Left renal pelvis (tissue), 4 donors: ENCODE measurements at regions not wholly inside any gene's neighbourhood (a gene's known extent, or its start where the extent isn't known, plus 50 kb on each side); places are given as distances from the start of the nearest gene placed in this dataset.
"Not testable (repeated sequence)": the region's sequence is repeated elsewhere in the genome, so short reads cannot be mapped to it uniquely, and the experiment has no call there.

ENCODE experiments used
- DNase-seq, 4 donors: peaks; one replicate each; pipeline ENCODE4 v3.0.0-alpha.2; 2013; ENCODE audit warnings: low read depth in 4 of 4, low spot score in 3 of 4

DNA sequence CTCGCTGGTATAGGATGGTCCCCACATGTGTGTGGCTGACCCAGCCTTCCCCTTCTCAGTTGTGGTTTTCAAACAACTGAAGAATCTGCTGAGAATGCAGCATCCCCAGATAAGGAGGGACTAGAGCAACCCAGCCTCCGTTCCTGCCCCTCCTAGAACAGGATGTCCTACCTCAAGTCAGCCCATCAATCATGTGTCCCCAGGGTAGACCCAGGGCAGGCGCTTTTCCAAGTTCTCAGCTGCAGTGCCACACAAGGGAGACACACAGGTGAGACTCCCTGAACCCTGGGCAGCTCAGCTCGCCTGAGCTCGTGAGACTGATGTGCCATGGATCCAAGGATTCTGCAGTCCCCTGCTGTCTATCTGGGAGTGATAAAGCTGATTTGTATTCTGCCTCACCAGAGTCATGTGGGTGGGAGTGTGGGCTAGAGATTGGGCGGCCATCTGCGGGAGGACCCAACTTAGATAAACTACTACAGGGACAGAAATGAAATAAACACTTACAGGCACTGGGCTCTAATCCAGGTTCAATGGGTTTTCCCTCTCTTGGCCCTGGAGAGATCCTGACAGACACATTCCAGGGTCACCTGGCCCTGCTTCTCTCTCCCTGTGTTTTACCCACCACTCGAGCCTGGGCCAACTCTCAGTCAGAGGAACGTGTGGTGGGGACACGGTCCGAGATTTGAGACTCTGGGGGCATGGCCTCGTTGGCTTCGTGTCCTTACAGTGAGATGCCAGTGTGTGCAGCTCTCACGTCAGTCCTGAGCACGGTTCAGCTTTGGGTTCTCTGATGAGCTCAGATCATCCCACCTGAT, 303.5 kb upstream of the SFSWAP start:
- no peak for DNase-seq

DNA sequence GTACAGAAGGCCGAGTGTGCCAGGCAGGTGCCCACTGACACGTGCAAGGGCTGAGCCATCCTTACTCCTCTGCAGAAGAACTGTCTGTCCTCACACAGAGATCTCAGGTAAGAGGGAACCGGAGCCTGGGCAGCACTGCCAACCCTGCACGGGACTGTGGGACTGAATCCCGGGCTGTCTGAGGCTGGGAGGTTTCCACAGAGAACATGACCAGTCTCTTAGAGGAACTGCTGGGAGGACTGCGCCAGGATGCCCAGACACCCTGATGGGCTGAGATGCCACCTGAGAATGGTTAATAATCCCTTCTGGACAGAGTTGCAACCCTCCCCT, 302.9 kb upstream of the SFSWAP start:
- DNase-seq = no peak

DNA sequence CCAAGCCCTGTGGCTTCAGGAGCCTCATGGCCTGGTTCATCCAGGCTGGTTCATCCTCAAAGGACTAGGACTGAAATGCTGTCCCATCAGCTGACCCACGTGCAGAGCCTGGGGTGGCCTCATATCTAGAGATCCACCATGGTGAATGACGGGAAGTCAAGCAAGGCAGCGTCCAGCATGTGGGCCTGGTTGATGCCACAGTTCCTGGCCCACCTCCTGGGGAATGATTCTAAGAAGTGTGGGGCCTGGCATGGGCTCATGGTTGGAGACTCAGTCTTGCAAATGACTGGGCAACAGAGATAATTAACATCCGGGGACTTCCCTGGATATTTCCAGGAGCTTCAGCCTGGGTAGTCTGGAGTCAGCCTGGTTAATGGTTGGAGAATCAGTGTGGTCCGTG, 302.4 kb upstream of the SFSWAP start:
- DNase-seq = no peak

DNA sequence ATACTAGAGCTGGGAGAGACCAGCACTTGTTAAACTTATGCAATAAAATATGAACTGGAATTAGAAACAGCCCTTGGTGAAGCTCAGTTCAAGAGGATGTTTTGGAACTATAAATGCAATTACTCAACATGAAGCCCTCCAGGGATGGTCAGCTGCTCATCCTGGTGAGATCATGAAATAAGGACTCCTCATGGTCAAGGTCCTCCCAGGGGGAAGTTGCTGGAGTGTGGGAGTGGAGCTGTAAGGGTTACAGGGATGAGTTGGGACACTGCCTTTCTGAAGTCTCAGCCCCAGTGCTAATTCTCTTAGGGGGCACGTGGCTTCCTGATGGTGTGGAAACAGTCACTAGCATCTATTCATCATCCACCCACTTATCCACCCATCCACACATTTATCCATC, 301.7 kb upstream of the SFSWAP start:
- DNase-seq = no peak

DNA sequence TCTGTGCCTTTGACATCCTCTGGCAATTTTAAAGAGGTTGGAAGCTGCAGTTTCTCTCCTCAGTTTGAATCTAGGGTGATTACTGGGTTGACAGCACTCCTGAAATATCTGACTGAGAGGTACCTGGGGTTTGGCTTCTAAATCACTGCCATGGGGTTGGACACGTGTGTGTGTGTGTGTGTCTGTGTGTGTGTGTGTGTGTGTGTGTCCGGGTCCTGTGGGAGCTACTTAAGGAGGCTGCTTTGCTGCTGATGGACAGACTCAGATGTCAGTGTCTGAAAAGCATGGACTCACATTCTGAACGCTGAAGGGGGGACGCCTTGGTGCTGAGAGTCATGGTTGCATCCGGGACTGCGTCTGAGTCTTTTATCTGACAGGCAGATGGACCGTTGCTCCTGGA, 299.1 kb upstream of the SFSWAP start:
- DNase-seq = not testable (repeated sequence)

DNA sequence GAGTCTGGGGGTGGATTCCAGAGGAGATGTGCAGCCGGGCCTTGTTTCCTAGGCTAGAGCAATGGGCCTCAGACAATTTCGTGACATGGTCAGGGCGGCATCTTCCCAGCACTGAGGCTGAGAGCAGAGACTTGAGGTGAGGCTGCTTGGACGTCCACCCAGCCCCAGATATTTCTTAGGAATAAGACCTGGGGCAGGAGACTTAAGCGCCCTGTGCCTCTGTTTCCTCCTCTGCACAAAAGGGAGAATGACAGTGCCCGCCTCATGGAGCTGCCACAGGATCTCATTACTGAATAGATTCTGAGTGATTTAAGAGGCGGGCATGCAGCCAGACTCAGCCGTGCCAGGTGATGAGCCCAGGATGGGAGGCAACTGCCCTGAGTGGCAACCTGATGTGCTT, 297.9 kb upstream of the SFSWAP start:
- DNase-seq = no peak

DNA sequence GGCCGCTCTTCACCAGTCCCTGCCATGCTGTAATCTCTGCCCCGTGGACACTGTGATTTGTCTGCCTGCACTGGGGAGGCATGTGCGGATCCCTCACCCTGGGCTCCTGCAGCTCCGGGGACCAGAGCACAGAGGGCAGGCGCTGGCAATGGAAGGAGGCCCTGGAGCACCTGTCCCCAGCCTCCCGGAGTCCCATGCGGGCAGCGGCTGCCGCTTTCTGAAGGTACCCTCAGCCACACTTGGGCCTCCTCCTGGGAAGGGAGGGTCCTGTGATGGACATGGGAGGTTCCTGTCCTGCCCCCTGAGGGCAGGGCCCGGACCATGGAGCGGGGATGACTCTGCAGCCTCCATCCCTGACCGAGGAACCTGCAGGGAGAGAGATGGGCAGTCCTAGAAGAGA, 297.4 kb upstream of the SFSWAP start:
- DNase-seq = no peak

DNA sequence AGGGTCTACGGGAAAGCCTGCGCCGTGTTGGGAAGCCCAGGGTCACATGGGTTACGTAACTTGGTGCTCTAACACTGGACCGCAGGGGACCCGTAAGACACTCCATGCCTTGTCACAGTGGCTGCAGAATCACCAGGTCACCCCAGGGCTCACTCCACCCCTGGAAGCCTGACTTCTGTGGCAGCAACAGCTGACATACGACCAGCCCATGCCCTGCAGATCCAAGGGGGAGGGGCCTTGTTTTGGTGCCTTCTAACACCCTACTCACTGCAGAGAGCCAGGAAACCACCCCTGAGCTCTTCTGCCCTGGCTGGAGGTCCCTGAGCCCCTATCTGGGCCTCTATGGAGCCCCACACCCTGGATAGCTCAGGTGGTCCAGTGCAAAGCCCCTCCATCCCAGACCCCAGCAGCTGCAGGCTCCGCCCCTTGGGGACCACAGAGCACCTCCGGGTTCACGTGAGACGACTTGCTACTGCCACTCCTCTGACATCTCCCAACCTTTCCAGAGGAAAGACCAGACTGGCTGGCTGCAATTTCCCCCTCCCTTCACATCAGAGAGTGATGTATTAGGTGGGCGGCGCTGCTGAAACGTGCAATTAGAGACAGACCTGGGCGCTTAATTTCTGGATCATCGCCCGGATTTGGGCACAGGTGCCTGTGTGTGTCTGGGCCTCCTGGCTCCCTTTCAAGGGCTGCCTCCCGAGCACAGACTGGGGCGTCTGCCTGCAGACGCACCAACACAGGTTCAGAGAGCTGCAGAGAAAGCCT, 296.6 kb upstream of the SFSWAP start:
- DNase-seq = not testable (repeated sequence)

DNA sequence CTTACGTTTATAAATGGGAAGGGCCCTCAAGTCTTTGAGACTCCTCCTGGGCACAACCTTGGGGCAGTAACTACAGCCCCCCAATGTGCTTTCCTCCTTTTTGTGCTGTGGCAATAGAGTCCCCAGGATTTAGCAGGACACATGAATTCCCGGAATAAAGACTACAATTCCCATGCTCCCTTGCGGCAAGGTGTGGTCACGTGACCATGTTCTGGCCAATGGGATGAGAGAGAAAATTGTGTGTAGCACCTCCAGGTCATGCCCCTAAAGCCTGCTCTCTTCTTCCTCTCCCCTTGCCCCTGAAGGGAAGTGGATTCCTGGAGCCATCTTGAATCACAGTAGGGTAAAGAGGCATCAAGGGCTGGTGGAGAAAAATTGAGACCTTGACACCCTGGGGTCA, 295.1 kb upstream of the SFSWAP start:
- DNase-seq = no peak

DNA sequence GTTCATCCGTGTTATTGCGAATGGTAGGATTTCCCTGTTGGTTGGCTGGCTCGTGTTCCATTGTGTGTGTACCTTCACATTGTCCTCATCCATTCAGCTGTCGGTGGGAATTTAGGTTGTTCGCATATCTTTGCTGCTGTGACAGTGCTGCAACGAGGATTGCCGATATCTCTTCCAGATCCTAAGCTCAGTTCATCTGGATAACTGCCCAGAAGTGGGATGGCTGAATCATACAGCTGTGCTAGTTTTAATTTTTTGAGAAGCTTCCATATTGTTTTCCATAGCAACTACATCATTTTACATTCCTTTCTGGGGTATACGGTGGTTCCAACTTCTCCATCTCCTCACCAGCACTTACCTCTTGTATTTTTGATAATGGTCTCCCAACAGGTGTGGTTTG, 292.8 kb upstream of the SFSWAP start:
- DNase-seq = no peak

DNA sequence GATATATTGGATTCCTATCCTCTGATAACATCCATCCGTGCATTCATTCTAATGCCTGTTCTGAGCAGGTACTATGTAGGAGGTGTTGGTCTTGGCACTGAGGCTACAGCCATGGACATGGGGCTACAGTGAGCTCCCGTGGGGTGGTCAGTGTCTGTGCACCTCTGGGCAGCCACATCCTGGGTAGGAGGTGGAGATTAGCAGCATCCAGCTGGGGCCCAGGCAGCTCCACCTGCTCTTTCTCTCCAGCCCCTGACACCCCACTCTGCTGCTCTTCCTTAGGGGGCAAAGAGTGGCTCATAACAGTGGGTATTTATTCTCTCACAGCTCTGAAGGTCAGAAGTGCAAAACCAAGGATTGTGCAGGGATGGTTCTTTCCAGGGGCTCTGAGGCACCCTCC, 292.0 kb upstream of the SFSWAP start:
- no peak for DNase-seq

DNA sequence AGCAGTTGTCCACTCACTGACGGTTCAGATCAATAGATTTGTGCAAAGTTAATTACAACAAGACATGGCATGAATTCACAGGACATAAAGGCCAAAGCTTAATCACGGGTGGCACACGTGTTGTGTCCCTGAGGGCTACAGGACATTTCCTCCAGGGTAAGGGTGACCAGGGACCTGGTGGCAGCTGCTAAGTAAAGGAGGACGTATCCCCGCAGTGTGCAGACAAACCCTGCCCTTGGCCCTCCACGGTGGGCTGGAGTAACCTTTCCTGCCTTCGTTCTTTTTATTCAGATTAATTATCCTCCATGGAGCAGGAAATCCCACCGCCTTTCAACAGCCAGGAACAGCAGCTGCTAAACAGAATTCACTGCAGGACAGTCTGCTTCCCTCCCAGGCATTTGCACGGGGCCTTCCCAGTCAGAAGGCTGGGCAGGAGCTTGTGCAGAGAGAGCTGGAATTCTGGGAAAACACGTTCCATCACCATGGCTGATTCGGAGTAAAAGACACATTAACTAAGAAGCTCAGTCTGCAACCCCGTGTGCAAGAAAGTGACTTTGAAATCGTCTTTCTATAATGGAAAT, 289.9 kb upstream of the SFSWAP start:
- no peak for DNase-seq

DNA sequence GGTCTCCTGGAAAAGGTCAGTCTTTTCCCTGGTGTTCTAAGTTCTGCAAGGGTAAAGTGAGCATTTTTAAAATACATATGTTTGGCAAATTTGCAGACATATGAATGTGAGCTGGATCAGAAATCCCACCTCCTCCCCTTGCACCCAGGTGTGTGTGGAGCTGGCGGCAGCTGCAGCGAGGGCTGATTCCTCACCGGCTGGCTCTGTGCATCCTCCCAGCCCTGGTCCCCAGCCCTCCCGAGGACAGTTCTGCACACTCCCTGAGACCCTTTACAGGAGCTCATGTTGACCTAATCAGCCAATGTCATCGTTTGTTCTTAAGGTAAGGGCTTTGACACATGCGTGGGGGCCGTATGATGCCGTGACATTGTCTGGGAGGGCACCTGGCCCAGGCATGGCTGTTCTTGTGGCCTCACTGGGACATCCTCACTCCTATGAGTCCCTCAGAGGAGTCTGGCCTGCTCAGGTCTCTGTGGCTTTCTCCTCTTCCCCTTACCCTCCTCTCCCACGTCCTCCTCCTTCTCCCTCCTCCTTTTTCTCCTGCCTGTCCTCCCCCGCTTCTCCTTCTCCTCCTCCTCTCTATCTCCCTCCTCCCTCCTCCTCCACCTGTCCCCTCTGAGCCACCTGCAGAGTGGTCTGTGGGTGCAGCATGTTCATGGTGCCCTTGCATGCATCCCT, 289.2 kb upstream of the SFSWAP start:
- DNase-seq = no peak

DNA sequence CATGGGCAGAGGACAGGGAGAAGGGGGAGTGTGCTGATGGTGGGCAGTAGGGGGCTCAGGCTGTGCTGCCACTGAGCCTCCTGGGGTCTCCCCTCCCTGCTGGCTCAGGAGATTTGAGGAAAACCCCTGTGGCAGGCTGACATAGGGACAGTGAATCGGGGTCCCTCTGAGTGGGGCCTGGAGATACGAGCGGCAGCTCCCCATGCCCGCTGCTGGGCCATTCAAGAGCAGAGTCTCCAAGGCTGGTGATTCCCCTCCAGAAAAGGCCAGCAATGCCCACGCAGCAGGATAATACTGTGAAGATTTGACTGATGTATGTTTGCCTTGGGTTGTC, 288.7 kb upstream of the SFSWAP start:
- DNase-seq = no peak

DNA sequence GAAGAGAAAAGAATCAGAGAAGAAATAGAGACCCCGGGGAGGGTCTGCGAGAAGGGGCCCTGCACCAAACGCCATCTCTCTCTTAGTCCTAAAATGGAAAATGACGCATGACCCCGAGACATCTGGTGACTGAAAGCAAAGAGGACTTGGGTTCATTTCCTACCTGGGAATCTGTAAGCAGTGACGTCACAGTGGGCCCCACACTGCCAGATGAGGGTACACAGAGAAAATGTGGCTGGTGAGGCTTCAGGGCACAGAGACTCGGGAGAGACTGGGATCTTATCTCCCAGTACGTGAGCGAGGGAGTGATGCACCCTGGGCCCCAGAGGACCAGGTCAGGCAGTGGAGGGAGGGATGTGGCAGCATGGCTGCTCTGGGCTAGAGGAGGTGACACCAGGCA, 288.1 kb upstream of the SFSWAP start:
- DNase-seq = no peak

DNA sequence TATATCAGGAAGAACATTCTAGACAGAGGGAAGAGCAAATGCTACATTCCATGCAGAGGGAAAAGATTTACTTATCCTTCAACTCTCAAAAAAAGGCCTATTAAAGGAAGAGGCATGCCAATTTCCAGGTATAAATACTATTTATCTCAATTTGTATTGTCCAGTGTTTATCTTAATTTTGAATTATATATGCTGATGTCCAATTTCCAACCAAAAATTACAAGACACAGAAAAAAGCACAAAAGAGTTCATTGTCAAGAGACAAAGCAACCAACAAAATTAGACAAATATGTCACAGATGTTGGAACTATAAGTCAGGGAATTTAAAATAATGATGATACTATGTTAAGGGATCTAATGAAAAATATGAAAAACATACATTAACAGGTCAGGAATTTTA, 286.6 kb upstream of the SFSWAP start:
- DNase-seq = no peak

DNA sequence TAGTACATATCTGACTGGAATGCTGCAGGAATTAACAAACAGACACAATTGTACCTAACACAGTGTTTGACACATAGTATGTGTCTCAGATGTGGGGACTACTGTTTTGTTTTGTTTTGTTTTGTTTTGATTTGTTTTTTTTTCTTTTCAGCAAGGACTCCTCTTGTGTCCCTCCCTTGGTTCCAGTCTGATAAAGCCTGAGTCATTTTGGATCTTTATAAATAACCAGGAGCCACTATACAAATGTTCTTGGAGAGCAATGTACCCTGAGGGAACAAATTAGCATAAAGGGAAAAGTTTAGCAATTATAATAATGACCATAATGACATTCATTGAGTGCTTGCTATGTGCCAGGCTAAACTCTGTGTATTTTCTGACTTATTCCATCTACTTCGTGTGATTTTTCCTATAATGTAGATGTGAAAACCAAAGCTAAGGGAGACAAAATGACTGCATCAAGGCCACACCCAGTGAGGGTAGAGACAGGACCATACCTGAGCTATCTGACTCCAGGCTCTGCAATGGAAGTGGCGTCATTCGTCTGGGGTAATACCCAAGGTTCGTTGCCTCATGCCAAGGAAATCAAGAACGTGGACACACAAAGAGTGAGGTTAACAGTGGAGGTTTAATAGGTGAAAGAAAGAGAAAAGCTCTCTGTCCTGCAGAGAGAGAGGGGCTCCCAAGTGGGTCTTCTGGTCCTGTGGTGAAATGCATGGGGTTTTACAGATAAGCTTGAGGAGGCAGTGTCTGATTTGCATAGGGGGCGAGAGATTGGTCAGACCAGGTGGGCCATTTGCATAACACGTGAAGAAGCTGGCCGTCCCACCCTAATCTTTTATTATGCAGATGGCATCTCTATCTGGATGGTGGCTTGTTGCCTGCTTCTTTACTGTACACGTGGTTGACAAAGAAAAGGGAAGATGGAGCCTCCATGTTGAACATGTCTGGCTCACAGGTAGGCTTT, 285.5 kb upstream of the SFSWAP start:
- no peak for DNase-seq

DNA sequence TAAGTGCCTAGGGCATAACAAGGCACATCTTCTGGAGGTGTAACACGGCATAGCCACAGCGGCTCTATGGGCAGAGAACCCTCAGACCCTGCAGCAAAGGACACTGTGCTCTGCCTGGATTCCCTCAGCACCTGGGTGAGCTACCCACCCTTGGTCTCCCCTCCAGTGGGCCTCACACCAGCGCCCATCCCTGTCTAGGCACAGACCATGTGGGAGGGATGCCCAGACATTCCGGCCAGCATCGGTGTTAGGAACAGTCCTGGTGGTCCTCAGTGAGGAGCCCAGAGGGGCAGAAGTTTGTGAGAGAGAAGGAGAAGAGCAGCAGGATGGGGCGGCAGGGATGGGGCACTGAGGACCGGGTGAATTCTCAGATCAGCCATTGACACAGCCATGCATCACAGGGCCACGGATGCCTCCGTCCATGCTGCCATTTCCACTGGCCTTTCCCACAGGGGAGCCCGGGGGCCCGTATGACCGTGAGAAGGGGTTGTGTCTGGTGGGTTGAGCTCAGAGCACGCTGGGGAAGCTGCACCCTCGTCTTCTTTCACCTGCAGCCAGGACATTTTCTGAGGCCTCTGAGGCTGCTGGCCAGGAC, 282.7 kb upstream of the SFSWAP start:
- no peak for DNase-seq

DNA sequence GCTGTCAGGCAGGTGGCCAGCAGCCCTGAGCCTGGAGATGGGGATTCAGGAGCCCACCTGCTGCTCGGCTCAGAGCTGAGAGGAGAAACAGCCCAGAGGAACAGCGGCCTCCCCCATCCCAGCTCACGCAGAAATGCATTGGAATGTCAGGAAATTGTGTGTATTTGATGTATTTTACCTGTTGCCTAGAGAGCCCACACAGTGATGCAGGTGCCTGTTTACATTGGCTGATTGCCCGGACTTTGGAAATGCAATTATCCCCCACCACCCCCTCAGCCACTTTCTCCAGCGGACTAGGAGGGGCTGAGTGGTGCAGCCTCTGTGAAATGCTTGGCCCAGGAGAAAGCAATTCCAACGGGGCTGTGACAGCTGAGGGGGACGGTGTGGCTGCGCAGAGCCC, 281.7 kb upstream of the SFSWAP start:
- not testable (repeated sequence) for DNase-seq

DNA sequence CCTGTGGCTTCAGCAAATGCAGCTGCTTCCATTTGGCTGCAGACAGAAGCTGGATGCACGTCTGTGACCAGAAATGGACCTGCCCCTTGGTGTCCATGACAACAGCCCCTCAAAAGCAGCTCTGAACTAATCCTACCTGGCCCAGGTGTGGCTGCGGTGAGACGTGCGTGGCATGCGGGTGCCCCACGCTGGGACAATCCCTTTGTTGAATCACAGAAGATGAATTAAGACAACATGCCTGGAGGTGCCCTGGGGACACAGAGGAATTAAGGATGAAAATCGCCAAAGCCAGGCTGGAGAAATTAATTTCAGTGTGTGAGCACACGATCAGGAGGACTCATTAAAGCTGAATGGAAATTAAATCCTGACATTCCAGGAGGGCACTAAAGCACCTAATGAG, 281.2 kb upstream of the SFSWAP start:
- DNase-seq = not testable (repeated sequence)
